ENCODE measurements at regions not wholly inside any gene's neighbourhood (a gene's known extent, or its start where the extent isn't known, plus 50 kb on each side); places are given as distances from the start of the nearest gene placed in this dataset.

DNA sequence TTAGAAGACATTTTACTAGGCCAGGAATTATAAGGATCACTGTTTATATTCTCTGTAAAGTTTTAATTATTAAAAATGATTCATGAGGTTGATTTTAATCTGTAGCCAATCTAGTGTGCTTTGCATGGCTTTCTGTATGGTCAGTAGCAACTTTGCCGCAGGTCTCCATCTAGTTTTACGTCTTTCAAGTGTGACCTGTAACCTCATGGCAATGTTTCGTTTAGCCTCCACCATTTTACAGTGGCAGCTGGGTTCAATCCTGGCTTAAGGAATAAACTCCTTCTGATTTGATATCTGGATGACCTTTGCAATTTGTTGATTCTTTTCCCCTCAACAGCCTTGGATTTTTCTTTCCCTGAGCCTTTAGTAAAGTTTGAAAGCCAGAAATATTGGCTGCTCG, 434.5 kb upstream of the CDH9 start (continued):
- TF ChIP-seq SMC3 (IDR thresholded peaks at IDR 0.05; ENCODE audit: low read depth, low read length) = no peak
- no peak for TF ChIP-seq RXRA (IDR thresholded peaks at IDR 0.05; ENCODE audit: borderline replicate concordance, low read depth)

DNA sequence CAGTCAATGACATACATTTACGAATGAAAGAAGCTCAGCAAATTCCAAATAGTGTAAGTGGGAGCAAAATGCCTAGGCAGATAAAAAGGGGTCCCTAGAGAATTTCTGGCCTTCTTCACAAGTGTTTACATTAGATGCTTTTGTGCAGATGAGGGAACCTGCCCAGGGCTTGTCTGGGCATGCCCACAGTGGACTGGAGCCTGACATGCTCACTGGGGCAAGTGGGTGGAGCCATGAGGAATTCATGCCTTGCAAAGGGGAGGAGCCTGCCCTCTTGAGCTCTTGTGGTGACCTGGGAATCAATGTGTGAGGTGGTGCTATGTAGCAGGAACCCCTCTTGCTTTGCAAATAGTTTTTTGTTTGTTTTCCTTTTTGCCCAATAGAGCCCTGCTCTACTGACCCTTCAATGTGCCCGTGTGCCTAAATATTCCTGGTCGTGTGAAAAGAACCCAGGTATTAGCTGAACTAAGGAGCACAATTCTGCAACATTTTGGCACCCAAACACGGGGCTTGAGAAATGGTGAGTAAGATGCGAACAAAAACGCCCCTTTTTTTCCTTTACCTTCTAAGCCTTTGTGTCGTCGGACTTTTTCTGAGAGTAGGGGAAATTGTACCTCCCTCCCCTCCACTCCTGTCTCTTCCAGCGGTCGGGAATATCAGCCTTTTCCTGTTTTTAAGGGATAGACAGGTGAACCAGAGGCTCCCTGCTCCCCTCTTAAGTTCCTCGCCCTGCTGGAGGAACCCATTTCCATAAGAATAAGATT, 433.8 kb upstream of the CDH9 start:
- Histone ChIP-seq H3K9me3 (peaks cover 4% of the 10 kb centered on the region; the same call in 1 of the 2 replicates), H3K4me1 (ENCODE audit: control insufficient read depth in 1 of 2, insufficient read depth in 2 of 2, low read depth in 1 of 2, low read length in 1 of 2) (peaks cover 0 to 4% of the 10 kb centered on the region in 2 experiments; a peak in 2 of 4 replicates), H3K9me2 (no peaks in the 10 kb centered on the region), H3K27ac (ENCODE audit: low read depth in 2 of 2, low read length in 1 of 2) (peak overlapping the region in 1 of 2 experiments; percentile 9; a peak in 1 of 4 replicates), H3F3A (replicated peaks; ENCODE audit: insufficient read depth) (no peaks in the 10 kb centered on the region), H4K20me1 (ENCODE audit: insufficient read depth) (no peaks in the 10 kb centered on the region), H3K36me3 (replicated peaks in 1 of 2; ENCODE audit: control insufficient read depth in 1 of 2, insufficient read depth in 2 of 2, low read length in 1 of 2) (peaks cover 0 to 5% of the 10 kb centered on the region in 2 experiments), H3K79me2 (ENCODE audit: insufficient read depth) (peaks cover 5% of the 10 kb centered on the region; the same call in 1 of the 2 replicates), H2AFZ (ENCODE audit: low read depth) (peak overlapping the region; percentile 12; the same call in 1 of the 2 replicates), H3K27me3 (ENCODE audit: insufficient read depth) (no peaks in the 10 kb centered on the region), H3K9ac (no peak overlapping the region), H3K4me3 (ENCODE audit: low read depth in 2 of 2, low read length in 1 of 2) (peak overlapping the region; percentile 27 to 49; a peak in 3 of 4 replicates), H3K4me2 (peak overlapping the region; percentile 29)
- CTCF ChIA-PET = no interaction called here
- DNase-seq = peak; percentile 3
- no peak for TF ChIP-seq RAD21 (IDR thresholded peaks at IDR 0.05; ENCODE audit: low read length)
- TF ChIP-seq, protein P1, sequence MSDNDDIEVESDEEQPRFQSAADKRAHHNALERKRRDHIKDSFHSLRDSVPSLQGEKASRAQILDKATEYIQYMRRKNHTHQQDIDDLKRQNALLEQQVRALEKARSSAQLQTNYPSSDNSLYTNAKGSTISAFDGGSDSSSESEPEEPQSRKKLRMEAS (IDR thresholded peaks at IDR 0.05; ENCODE audit: low read depth) = no peak
- TF ChIP-seq SMC3 (IDR thresholded peaks at IDR 0.05; ENCODE audit: low read depth, low read length) = no peak
- no peak for TF ChIP-seq NFIC (IDR thresholded peaks at IDR 0.05; ENCODE audit: borderline replicate concordance)
- 0 out of 2 replicates have a peak, but pooled peaks have one; percentile 19 for TF ChIP-seq POLR2AphosphoS5 (IDR thresholded peaks at IDR 0.05; ENCODE audit: low read depth, low read length)
- no peak for TF ChIP-seq FOXM1 (IDR thresholded peaks at IDR 0.05; ENCODE audit: low read depth)
- no peak for TF ChIP-seq TCF12 (IDR thresholded peaks at IDR 0.05)
- 51% methylated on average over 11 of the region's 11 CpGs for WGBS (ENCODE audit: low lambda C conversion rate)
- POLR2A ChIA-PET = no interaction called here

DNA sequence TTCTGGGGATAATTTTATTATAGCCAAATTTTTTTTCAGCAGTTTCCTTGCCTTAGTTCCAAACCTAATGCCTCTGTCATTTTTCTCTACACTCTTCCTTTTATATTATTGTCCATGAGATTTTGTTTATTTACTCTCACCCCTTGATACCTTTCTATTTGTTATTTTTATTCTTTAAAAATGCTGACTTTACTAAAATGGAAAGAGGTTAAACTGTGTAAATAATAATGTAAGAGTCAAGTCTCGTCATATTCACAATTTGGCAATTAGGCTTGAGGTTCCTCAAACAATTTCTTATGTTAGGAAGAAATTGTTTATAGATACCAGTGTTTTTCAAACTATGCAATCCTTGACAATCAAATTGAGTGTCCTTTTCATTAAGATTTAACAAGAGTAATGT, 428.6 kb upstream of the CDH9 start:
- Histone ChIP-seq H3K9me2 (no peaks in the 10 kb centered on the region; the same call in 1 of the 2 replicates), H3K4me3 (ENCODE audit: low read depth in 2 of 2, low read length in 1 of 2) (no peak overlapping the region), H3K9ac (no peak overlapping the region), H4K20me1 (ENCODE audit: insufficient read depth) (no peaks in the 10 kb centered on the region), H3K4me1 (ENCODE audit: control insufficient read depth in 1 of 2, insufficient read depth in 2 of 2, low read depth in 1 of 2, low read length in 1 of 2) (peaks cover 0 to 4% of the 10 kb centered on the region in 2 experiments; a peak in 2 of 4 replicates), H3K4me2 (no peak overlapping the region), H3K27me3 (ENCODE audit: insufficient read depth) (no peaks in the 10 kb centered on the region; the same call in 1 of the 2 replicates), H3K36me3 (replicated peaks in 1 of 2; ENCODE audit: control insufficient read depth in 1 of 2, insufficient read depth in 2 of 2, low read length in 1 of 2) (no peaks in the 10 kb centered on the region), H3F3A (replicated peaks; ENCODE audit: insufficient read depth) (no peaks in the 10 kb centered on the region), H3K79me2 (ENCODE audit: insufficient read depth) (no peaks in the 10 kb centered on the region), H2AFZ (ENCODE audit: low read depth) (no peak overlapping the region), H3K27ac (ENCODE audit: low read depth in 2 of 2, low read length in 1 of 2) (no peak overlapping the region), H3K9me3 (no peaks in the 10 kb centered on the region)
- no peak for DNase-seq
- POLR2A ChIA-PET = no interaction called here
- CTCF ChIA-PET = no interaction called here
- WGBS (ENCODE audit: low lambda C conversion rate) = 20% methylated on average over 1 of the region's 1 CpG
- TF ChIP-seq MXI1 (IDR thresholded peaks at IDR 0.05; ENCODE audit: low read depth, low read length) (no peak), EZH2phosphoT487 (IDR thresholded peaks at IDR 0.05; ENCODE audit: borderline replicate concordance, low read depth) (no peak), TEAD4 (IDR thresholded peaks at IDR 0.05; ENCODE audit: borderline replicate concordance, insufficient read depth) (no peak), NRF1 (IDR thresholded peaks at IDR 0.05; ENCODE audit: low read depth, low read length) (no peak), CHD2 (IDR thresholded peaks at IDR 0.05; ENCODE audit: low read length, partially characterized antibody) (no peak), GATA2 (CRISPR knock-in tag; IDR thresholded peaks at IDR 0.05) (no peak)
- TF ChIP-seq, protein P2, sequence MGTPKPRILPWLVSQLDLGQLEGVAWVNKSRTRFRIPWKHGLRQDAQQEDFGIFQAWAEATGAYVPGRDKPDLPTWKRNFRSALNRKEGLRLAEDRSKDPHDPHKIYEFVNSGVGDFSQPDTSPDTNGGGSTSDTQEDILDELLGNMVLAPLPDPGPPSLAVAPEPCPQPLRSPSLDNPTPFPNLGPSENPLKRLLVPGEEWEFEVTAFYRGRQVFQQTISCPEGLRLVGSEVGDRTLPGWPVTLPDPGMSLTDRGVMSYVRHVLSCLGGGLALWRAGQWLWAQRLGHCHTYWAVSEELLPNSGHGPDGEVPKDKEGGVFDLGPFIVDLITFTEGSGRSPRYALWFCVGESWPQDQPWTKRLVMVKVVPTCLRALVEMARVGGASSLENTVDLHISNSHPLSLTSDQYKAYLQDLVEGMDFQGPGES (IDR thresholded peaks at IDR 0.05; ENCODE audit: low read depth, low read length) = no peak
- TF ChIP-seq, protein P3, sequence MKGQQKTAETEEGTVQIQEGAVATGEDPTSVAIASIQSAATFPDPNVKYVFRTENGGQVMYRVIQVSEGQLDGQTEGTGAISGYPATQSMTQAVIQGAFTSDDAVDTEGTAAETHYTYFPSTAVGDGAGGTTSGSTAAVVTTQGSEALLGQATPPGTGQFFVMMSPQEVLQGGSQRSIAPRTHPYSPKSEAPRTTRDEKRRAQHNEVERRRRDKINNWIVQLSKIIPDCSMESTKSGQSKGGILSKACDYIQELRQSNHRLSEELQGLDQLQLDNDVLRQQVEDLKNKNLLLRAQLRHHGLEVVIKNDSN (IDR thresholded peaks at IDR 0.05; ENCODE audit: borderline replicate concordance, low read depth) = no peak
- TF ChIP-seq, protein P4, sequence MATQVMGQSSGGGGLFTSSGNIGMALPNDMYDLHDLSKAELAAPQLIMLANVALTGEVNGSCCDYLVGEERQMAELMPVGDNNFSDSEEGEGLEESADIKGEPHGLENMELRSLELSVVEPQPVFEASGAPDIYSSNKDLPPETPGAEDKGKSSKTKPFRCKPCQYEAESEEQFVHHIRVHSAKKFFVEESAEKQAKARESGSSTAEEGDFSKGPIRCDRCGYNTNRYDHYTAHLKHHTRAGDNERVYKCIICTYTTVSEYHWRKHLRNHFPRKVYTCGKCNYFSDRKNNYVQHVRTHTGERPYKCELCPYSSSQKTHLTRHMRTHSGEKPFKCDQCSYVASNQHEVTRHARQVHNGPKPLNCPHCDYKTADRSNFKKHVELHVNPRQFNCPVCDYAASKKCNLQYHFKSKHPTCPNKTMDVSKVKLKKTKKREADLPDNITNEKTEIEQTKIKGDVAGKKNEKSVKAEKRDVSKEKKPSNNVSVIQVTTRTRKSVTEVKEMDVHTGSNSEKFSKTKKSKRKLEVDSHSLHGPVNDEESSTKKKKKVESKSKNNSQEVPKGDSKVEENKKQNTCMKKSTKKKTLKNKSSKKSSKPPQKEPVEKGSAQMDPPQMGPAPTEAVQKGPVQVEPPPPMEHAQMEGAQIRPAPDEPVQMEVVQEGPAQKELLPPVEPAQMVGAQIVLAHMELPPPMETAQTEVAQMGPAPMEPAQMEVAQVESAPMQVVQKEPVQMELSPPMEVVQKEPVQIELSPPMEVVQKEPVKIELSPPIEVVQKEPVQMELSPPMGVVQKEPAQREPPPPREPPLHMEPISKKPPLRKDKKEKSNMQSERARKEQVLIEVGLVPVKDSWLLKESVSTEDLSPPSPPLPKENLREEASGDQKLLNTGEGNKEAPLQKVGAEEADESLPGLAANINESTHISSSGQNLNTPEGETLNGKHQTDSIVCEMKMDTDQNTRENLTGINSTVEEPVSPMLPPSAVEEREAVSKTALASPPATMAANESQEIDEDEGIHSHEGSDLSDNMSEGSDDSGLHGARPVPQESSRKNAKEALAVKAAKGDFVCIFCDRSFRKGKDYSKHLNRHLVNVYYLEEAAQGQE (IDR thresholded peaks at IDR 0.05; ENCODE audit: low read depth, low read length) = no peak
- TF ChIP-seq, protein P5, sequence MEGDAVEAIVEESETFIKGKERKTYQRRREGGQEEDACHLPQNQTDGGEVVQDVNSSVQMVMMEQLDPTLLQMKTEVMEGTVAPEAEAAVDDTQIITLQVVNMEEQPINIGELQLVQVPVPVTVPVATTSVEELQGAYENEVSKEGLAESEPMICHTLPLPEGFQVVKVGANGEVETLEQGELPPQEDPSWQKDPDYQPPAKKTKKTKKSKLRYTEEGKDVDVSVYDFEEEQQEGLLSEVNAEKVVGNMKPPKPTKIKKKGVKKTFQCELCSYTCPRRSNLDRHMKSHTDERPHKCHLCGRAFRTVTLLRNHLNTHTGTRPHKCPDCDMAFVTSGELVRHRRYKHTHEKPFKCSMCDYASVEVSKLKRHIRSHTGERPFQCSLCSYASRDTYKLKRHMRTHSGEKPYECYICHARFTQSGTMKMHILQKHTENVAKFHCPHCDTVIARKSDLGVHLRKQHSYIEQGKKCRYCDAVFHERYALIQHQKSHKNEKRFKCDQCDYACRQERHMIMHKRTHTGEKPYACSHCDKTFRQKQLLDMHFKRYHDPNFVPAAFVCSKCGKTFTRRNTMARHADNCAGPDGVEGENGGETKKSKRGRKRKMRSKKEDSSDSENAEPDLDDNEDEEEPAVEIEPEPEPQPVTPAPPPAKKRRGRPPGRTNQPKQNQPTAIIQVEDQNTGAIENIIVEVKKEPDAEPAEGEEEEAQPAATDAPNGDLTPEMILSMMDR (IDR thresholded peaks at IDR 0.05) = no peak

Measured in SK-N-SH (cell line).